GM19240 (cell line): ENCODE measurements at regions not wholly inside any gene's neighbourhood (a gene's known extent, or its start where the extent isn't known, plus 50 kb on each side); places are given as distances from the start of the nearest gene placed in this dataset.
"Not testable (repeated sequence)": the region's sequence is repeated elsewhere in the genome, so short reads cannot be mapped to it uniquely, and the experiment has no call there.

ENCODE experiments used
- DNase-seq: peaks from one replicate; pipeline ENCODE4 v3.0.0; 2011; ENCODE audit warnings: low spot score; ENCODE audit not compliant: insufficient read length

- DNase-seq: no peak
Observed at GRCh38 chr3:20288050-20288449, 102.0 kb upstream of the SGO1 start.

GRCh38 chr3:20280257-20280656, 94.3 kb upstream of the SGO1 start:
- no peak for DNase-seq

GRCh38 chr3:20265977-20266376, 80.0 kb upstream of the SGO1 start:
- not testable (repeated sequence) for DNase-seq

GRCh38 chr3:20264900-20265567, 79.0 kb upstream of the SGO1 start:
- DNase-seq: no peak

GRCh38 chr3:20258371-20258770, 72.4 kb upstream of the SGO1 start:
- DNase-seq: no peak

- DNase-seq: no peak
Observed at GRCh38 chr3:20256144-20256543, 70.1 kb upstream of the SGO1 start.

GRCh38 chr3:20254268-20255117, 68.5 kb upstream of the SGO1 start:
- no peak for DNase-seq

- DNase-seq: no peak
Observed at GRCh38 chr3:20250786-20251185, 64.8 kb upstream of the SGO1 start.

- DNase-seq: no peak
Observed at GRCh38 chr3:20250314-20250713, 64.3 kb upstream of the SGO1 start.

GRCh38 chr3:20246662-20247061, 60.7 kb upstream of the SGO1 start:
- no peak for DNase-seq

- no peak for DNase-seq
Observed at GRCh38 chr3:20245781-20246180, 59.8 kb upstream of the SGO1 start.

- no peak for DNase-seq
Observed at GRCh38 chr3:20240154-20240883, 54.3 kb upstream of the SGO1 start.

- DNase-seq: not testable (repeated sequence)
Observed at GRCh38 chr3:20238199-20238598, 52.2 kb upstream of the SGO1 start.

GRCh38 chr3:20236603-20237002, 50.6 kb upstream of the SGO1 start:
- no peak for DNase-seq
